Activated gamma-delta T cell treated with Interleukin-2 at 50 U/mL for 16 hours (primary cell): ENCODE measurements at regions not wholly inside any gene's neighbourhood (a gene's known extent, or its start where the extent isn't known, plus 50 kb on each side); places are given as distances from the start of the nearest gene placed in this dataset.

Experiments
- DNase-seq: peaks from one replicate; pipeline ENCODE4 v3.0.0-alpha.2; 2020

GRCh38 chr18:47593744-47594472 lies 336.6 kb downstream of the SMAD2 start:
- DNase-seq: no peak

- DNase-seq: no peak
These were observed 339.0 kb downstream of the SMAD2 start for GRCh38 chr18:47591429-47591828.

GRCh38 chr18:47587587-47587986 lies 336.1 kb upstream of the SKOR2 start:
- DNase-seq: no peak

GRCh38 chr18:47586418-47587070 lies 335.1 kb upstream of the SKOR2 start:
- no peak for DNase-seq

- DNase-seq: no peak
These were observed 334.5 kb upstream of the SKOR2 start for GRCh38 chr18:47585914-47586313.

GRCh38 chr18:47585136-47585535 lies 333.7 kb upstream of the SKOR2 start:
- no peak for DNase-seq

- no peak for DNase-seq
These were observed 330.6 kb upstream of the SKOR2 start for GRCh38 chr18:47582093-47582492.

- DNase-seq: no peak
These were observed 326.1 kb upstream of the SKOR2 start for GRCh38 chr18:47577520-47577919.

- DNase-seq: no peak
These were observed 323.5 kb upstream of the SKOR2 start for GRCh38 chr18:47574966-47575365.

GRCh38 chr18:47571957-47572356 lies 320.5 kb upstream of the SKOR2 start:
- DNase-seq: no peak

- no peak for DNase-seq
These were observed 315.3 kb upstream of the SKOR2 start for GRCh38 chr18:47566809-47567208.

- DNase-seq: no peak
These were observed 309.6 kb upstream of the SKOR2 start for GRCh38 chr18:47560723-47561715.

- no peak for DNase-seq
These were observed 306.8 kb upstream of the SKOR2 start for GRCh38 chr18:47558110-47558750.

- DNase-seq: no peak
These were observed 305.7 kb upstream of the SKOR2 start for GRCh38 chr18:47557160-47557559.

- DNase-seq: no peak
These were observed 301.3 kb upstream of the SKOR2 start for GRCh38 chr18:47552783-47553182.

GRCh38 chr18:47550611-47551010 lies 299.2 kb upstream of the SKOR2 start:
- DNase-seq: no peak

- no peak for DNase-seq
These were observed 297.6 kb upstream of the SKOR2 start for GRCh38 chr18:47549021-47549540.

- DNase-seq: no peak
These were observed 296.2 kb upstream of the SKOR2 start for GRCh38 chr18:47547539-47548202.

- DNase-seq: no peak
These were observed 294.2 kb upstream of the SKOR2 start for GRCh38 chr18:47545613-47546012.

GRCh38 chr18:47543080-47543479 lies 291.6 kb upstream of the SKOR2 start:
- no peak for DNase-seq

GRCh38 chr18:47542551-47542950 lies 291.1 kb upstream of the SKOR2 start:
- no peak for DNase-seq

- no peak for DNase-seq
These were observed 280.3 kb upstream of the SKOR2 start for GRCh38 chr18:47531717-47532116.
